OCI-LY7 (cell line): ENCODE measurements at regions not wholly inside any gene's neighbourhood (a gene's known extent, or its start where the extent isn't known, plus 50 kb on each side); places are given as distances from the start of the nearest gene placed in this dataset.

Experiments used
- BruUV-seq: library from RNA; stranded (reverse); fragments of 400-500 nt; replicated peaks from 2 replicates; lab custom pipeline; 2021; lab: Mats Ljungman, UMichigan
- CTCF ChIA-PET: fragments of 300-600 bp; sonication (Branson Sonifier 250); formaldehyde crosslinking; loops from one replicate; lab custom pipeline; 2022; ENCODE audit warnings: antibody characterized with exemption; ENCODE audit not compliant: unreplicated experiment; lab: Charles Lee
- POLR2A ChIA-PET: fragments of 300-600 bp; sonication (Branson Sonifier 250); formaldehyde crosslinking; loops from one replicate; lab custom pipeline; 2022; ENCODE audit warnings: antibody characterized with exemption; lab: Charles Lee
- DNase-seq: peaks from one replicate; pipeline ENCODE4 v3.0.0-alpha.2; 2015; ENCODE audit warnings: low spot score
- H2AFZ ChIP-seq: fragments of 200-600 bp; sonication (generic), shearing (Covaris generic); 2 replicates; pipeline ENCODE4 v1.6.1; 2014; ENCODE audit warnings: mild to moderate bottlenecking, antibody characterized with exemption, low read length, moderate library complexity
- H3K27ac ChIP-seq: fragments of 200-600 bp; sonication (generic); 2 replicates; pipeline ENCODE4 v1.5.1; 2014; ENCODE audit warnings: mixed run types, low read depth, mild to moderate bottlenecking, moderate library complexity, low read length, inconsistent platforms; ENCODE audit not compliant: poor library complexity, severe bottlenecking
- H3K36me3 ChIP-seq: fragments of 200-600 bp; sonication (generic); 2 replicates; pipeline ENCODE4 v1.6.1; 2014; ENCODE audit warnings: mild to moderate bottlenecking, antibody characterized with exemption, low read length, moderate library complexity, mixed read lengths; ENCODE audit not compliant: insufficient read depth
- H3K4me1 ChIP-seq: fragments of 200-600 bp; sonication (generic); 2 replicates; pipeline ENCODE4 v1.5.1; 2014; ENCODE audit warnings: mild to moderate bottlenecking, low read length; ENCODE audit not compliant: insufficient read depth, poor library complexity, severe bottlenecking
- H3K4me2 ChIP-seq: fragments of 200-600 bp; sonication (generic); 2 replicates; pipeline ENCODE4 v1.6.1; 2014; ENCODE audit warnings: mild to moderate bottlenecking, low read length
- H3K4me3 ChIP-seq: fragments of 200-600 bp; sonication (generic); 2 replicates; pipeline ENCODE4 v1.5.1; 2014; ENCODE audit warnings: mild to moderate bottlenecking, low read depth, low read length; ENCODE audit not compliant: poor library complexity, severe bottlenecking
- H3K79me2 ChIP-seq: fragments of 200-600 bp; sonication (generic); 2 replicates; pipeline ENCODE4 v1.6.1; 2016; ENCODE audit warnings: low read depth, mild to moderate bottlenecking, low read length, moderate library complexity, mixed read lengths; ENCODE audit not compliant: insufficient read depth
- H3K9me2 ChIP-seq: fragments of 200-600 bp; sonication (generic); 2 replicates; pipeline ENCODE4 v1.6.1; 2016; ENCODE audit warnings: mild to moderate bottlenecking, low read length, mixed read lengths; ENCODE audit not compliant: insufficient read depth
- H3K9me3 ChIP-seq: fragments of 200-600 bp; sonication (generic); 2 replicates; pipeline ENCODE4 v1.6.1; 2014; ENCODE audit warnings: mild to moderate bottlenecking, mixed run types, low read length, mixed read lengths
- H4K20me1 ChIP-seq: fragments of 200-600 bp; sonication (generic); 2 replicates; pipeline ENCODE4 v1.6.1; 2014; ENCODE audit warnings: mild to moderate bottlenecking, antibody characterized with exemption, low read length, moderate library complexity, mixed read lengths; ENCODE audit not compliant: insufficient read depth
- EZH2phosphoT487 ChIP-seq: fragments of 200-600 bp; sonication (generic); IDR thresholded peaks from 2 replicates; pipeline ENCODE4 v1.6.1; 2018; ENCODE audit warnings: low read depth, borderline replicate concordance, mild to moderate bottlenecking, mixed run types, antibody characterized with exemption, low read length, moderate library complexity, mixed read lengths
- intact Hi-C: fragments of 100-400 bp; cut with micrococcal nuclease; formaldehyde crosslinking; loops from one replicate; pipeline ENCODE4 v1.10.0; 2022; ENCODE audit not compliant: unreplicated experiment
- TF ChIP-seq, protein P1 (sequence below): fragments of 200-600 bp; sonication (generic); conservative IDR thresholded peaks from 2 replicates; pipeline ENCODE4 v1.5.1; 2014; ENCODE audit warnings: mild to moderate bottlenecking, antibody characterized with exemption, low read length, moderate library complexity, mixed read lengths

- H3K4me3 ChIP-seq = no peak overlapping the region
- TF ChIP-seq, protein P1, sequence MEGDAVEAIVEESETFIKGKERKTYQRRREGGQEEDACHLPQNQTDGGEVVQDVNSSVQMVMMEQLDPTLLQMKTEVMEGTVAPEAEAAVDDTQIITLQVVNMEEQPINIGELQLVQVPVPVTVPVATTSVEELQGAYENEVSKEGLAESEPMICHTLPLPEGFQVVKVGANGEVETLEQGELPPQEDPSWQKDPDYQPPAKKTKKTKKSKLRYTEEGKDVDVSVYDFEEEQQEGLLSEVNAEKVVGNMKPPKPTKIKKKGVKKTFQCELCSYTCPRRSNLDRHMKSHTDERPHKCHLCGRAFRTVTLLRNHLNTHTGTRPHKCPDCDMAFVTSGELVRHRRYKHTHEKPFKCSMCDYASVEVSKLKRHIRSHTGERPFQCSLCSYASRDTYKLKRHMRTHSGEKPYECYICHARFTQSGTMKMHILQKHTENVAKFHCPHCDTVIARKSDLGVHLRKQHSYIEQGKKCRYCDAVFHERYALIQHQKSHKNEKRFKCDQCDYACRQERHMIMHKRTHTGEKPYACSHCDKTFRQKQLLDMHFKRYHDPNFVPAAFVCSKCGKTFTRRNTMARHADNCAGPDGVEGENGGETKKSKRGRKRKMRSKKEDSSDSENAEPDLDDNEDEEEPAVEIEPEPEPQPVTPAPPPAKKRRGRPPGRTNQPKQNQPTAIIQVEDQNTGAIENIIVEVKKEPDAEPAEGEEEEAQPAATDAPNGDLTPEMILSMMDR = no peak
- no peak for TF ChIP-seq EZH2phosphoT487
- H3K9me2 ChIP-seq = no peaks in the 10 kb centered on the region
- BruUV-seq = no TSS peak
- H3K36me3 ChIP-seq = no peaks in the 10 kb centered on the region
- H3K27ac ChIP-seq = no peak overlapping the region
- ChIA-PET POLR2A (no interaction called here), CTCF (no interaction called here)
- no peak overlapping the region for H3K4me2 ChIP-seq
- H2AFZ ChIP-seq = no peak overlapping the region
- no peaks in the 10 kb centered on the region for H3K4me1 ChIP-seq
- no peaks in the 10 kb centered on the region for H3K9me3 ChIP-seq
- H4K20me1 ChIP-seq = no peaks in the 10 kb centered on the region
- DNase-seq = no peak
- no peaks in the 10 kb centered on the region for H3K79me2 ChIP-seq
- intact Hi-C loops = no loop called here
Measured at GRCh38 chr2:221926327-221926726, 354.2 kb upstream of the EPHA4 start.

DNA sequence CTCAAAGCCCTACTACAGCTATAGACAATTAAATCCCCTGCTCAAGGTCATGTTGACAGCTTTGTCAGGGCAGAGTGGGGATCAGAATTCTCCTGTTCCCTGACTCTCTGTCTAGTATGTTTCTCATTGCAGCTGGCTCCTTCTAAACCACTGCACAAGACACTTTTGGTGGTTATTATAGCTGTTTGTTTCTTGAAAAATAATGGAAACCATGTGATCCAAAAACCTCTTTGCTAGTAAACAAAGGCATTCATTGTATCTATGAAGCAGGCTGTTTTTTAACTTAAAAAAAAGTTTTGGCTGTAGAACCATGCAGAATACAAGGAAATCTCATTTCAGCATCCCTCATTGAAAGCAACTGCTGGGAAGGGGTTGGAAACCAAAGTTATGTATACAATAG is 352.5 kb upstream of the EPHA4 start:
- CTCF ChIA-PET = no interaction called here
- no peaks in the 10 kb centered on the region for H3K9me3 ChIP-seq
- no peak overlapping the region for H3K4me3 ChIP-seq
- no peak overlapping the region for H2AFZ ChIP-seq
- POLR2A ChIA-PET = interaction anchor here (0.6 to 0.7 kb wide), 2 partner anchors 72 to 1560 kb away, joined by 3 read pairs; no protein-coding TSS in a partner anchor
- no peaks in the 10 kb centered on the region for H3K4me1 ChIP-seq
- H4K20me1 ChIP-seq = no peaks in the 10 kb centered on the region
- no peaks in the 10 kb centered on the region for H3K9me2 ChIP-seq
- no peaks in the 10 kb centered on the region for H3K36me3 ChIP-seq
- DNase-seq = no peak
- H3K4me2 ChIP-seq = no peak overlapping the region
- H3K79me2 ChIP-seq = no peaks in the 10 kb centered on the region
- TF ChIP-seq, protein P1 = no peak
- TF ChIP-seq EZH2phosphoT487 = no peak
- BruUV-seq = no TSS peak
- H3K27ac ChIP-seq = no peak overlapping the region
- intact Hi-C loops = no loop called here

DNA sequence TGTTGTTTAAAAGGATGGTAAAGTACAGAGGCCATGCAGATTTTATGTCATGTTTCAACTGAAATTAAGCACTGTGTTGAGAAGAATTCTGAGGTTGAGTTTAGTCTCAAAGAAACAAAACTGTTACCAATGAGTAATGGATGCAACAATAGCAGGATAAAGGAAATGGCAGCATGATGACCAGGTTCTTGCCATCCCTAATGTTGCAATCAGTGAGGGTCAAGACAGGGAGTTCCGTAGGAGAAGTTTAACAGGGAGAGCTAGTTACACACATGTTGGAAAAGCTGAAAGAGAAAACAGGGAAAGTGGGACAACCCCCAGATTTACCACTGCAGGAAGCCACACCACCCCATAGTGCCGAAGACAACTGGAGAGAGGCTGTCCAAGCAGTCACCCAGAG is 343.8 kb upstream of the EPHA4 start:
- no peaks in the 10 kb centered on the region for H3K9me2 ChIP-seq
- H3K4me3 ChIP-seq = no peak overlapping the region
- intact Hi-C loops = no loop called here
- no peaks in the 10 kb centered on the region for H3K9me3 ChIP-seq
- no peaks in the 10 kb centered on the region for H3K4me1 ChIP-seq
- H3K27ac ChIP-seq = no peak overlapping the region
- CTCF ChIA-PET = no interaction called here
- H2AFZ ChIP-seq = no peak overlapping the region
- H3K36me3 ChIP-seq = no peaks in the 10 kb centered on the region
- BruUV-seq = no TSS peak
- no peaks in the 10 kb centered on the region for H3K79me2 ChIP-seq
- no peak for TF ChIP-seq EZH2phosphoT487
- TF ChIP-seq, protein P1 = no peak
- no peak overlapping the region for H3K4me2 ChIP-seq
- no peak for DNase-seq
- H4K20me1 ChIP-seq = no peaks in the 10 kb centered on the region
- POLR2A ChIA-PET = no interaction called here
